DND-41 (cell line): ENCODE measurements at regions not wholly inside any gene's neighbourhood (a gene's known extent, or its start where the extent isn't known, plus 50 kb on each side); places are given as distances from the start of the nearest gene placed in this dataset.

ENCODE experiments used
- EZH2 ChIP-seq: IDR thresholded peaks from 3 replicates; pipeline ENCODE4 v1.6.1; 2012; ENCODE audit warnings: borderline replicate concordance, low read depth, mild to moderate bottlenecking, moderate library complexity, low read length, inconsistent platforms; ENCODE audit not compliant: severe bottlenecking
- TF ChIP-seq, protein P1 (sequence below): IDR thresholded peaks from 2 replicates; pipeline ENCODE4 v1.5.1; 2012; ENCODE audit warnings: borderline replicate concordance, low read length, moderate library complexity, mild to moderate bottlenecking; ENCODE audit not compliant: poor library complexity, severe bottlenecking; ENCODE audit errors: extremely low read depth

DNA sequence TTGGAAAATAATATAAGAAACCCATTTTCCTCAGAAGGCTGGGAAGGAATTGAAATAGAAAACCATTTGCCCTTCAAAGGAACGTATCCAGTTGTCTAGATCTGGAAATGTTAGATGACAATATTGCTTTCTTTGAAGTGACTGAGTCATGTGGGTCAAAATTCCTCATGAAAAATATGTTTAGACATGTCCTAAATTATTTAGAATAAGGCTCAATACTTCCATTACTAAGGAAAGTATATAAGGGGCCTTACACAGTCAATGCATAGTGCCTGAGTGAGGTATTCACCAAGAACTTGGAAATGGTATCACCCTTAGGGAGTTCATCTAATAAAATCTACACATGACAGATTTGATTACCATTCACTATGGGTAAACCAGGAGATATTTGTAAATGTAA is 619.8 kb upstream of the KCNMB2 start:
- TF ChIP-seq, protein P1, sequence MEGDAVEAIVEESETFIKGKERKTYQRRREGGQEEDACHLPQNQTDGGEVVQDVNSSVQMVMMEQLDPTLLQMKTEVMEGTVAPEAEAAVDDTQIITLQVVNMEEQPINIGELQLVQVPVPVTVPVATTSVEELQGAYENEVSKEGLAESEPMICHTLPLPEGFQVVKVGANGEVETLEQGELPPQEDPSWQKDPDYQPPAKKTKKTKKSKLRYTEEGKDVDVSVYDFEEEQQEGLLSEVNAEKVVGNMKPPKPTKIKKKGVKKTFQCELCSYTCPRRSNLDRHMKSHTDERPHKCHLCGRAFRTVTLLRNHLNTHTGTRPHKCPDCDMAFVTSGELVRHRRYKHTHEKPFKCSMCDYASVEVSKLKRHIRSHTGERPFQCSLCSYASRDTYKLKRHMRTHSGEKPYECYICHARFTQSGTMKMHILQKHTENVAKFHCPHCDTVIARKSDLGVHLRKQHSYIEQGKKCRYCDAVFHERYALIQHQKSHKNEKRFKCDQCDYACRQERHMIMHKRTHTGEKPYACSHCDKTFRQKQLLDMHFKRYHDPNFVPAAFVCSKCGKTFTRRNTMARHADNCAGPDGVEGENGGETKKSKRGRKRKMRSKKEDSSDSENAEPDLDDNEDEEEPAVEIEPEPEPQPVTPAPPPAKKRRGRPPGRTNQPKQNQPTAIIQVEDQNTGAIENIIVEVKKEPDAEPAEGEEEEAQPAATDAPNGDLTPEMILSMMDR, result no peak
- TF ChIP-seq EZH2, result no peak
